ENCODE measurements at regions not wholly inside any gene's neighbourhood (a gene's known extent, or its start where the extent isn't known, plus 50 kb on each side); places are given as distances from the start of the nearest gene placed in this dataset.

DNA sequence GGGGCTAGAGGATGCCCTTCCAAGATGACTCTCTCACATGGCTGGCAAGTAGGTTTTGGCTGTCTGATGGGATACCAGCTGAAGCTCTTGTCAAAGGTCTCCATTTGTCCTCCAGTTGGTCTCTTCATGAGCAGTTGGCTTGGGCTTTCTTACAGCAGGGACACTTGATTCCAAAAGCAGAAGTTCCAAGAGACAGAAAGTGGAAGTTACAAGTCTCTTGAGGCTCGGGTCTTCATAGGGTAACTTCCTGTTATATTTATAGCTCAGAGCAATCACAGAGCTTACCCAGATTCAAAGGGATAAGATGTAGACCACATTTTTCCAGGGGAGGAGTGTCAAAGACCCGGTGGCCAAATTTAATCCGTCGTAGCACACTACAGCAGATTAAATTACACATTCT is 440.0 kb downstream of the RFC3 start:
- TF ChIP-seq, protein P1, sequence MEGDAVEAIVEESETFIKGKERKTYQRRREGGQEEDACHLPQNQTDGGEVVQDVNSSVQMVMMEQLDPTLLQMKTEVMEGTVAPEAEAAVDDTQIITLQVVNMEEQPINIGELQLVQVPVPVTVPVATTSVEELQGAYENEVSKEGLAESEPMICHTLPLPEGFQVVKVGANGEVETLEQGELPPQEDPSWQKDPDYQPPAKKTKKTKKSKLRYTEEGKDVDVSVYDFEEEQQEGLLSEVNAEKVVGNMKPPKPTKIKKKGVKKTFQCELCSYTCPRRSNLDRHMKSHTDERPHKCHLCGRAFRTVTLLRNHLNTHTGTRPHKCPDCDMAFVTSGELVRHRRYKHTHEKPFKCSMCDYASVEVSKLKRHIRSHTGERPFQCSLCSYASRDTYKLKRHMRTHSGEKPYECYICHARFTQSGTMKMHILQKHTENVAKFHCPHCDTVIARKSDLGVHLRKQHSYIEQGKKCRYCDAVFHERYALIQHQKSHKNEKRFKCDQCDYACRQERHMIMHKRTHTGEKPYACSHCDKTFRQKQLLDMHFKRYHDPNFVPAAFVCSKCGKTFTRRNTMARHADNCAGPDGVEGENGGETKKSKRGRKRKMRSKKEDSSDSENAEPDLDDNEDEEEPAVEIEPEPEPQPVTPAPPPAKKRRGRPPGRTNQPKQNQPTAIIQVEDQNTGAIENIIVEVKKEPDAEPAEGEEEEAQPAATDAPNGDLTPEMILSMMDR (IDR thresholded peaks at IDR 0.05): no peak
- no peak for TF ChIP-seq POLR2A (IDR thresholded peaks at IDR 0.05)

Measured in esophagus squamous epithelium (tissue), 4 donors.